Astrocyte (in vitro differentiated cells and primary cell): ENCODE measurements at regions not wholly inside any gene's neighbourhood (a gene's known extent, or its start where the extent isn't known, plus 50 kb on each side); places are given as distances from the start of the nearest gene placed in this dataset.

Source experiments
- DNase-seq: peaks from one replicate; pipeline ENCODE4 v3.0.0-alpha.2; 2010; ENCODE audit warnings: low read depth
- FAIRE-seq: peaks from 2 replicates; lab custom pipeline; 2011; peaks lifted over from hg19 to GRCh38; lab: Jason Lieb, UNC
- H2AFZ ChIP-seq: 2 replicates; pipeline ENCODE4 v1.6.0; 2012; ENCODE audit warnings: low read depth, low read length, inconsistent platforms
- H3K27ac ChIP-seq: 2 replicates; pipeline ENCODE4 v1.5.1; 2011; ENCODE audit warnings: low read depth, low read length, inconsistent platforms
- H3K27me3 ChIP-seq: 2 replicates; pipeline ENCODE4 v1.6.0; 2011; ENCODE audit warnings: low read length, inconsistent platforms; ENCODE audit not compliant: insufficient read depth
- H3K36me3 ChIP-seq: 2 replicates; pipeline ENCODE4 v1.5.1; 2011; ENCODE audit warnings: low read length, inconsistent platforms; ENCODE audit not compliant: insufficient read depth
- H3K4me1 ChIP-seq: 2 replicates; pipeline ENCODE4 v1.5.1; 2011; ENCODE audit warnings: low read length, inconsistent platforms; ENCODE audit not compliant: insufficient read depth
- H3K4me2 ChIP-seq: 2 replicates; pipeline ENCODE4 v1.6.0; 2012; ENCODE audit warnings: low read length, inconsistent platforms
- H3K4me3 ChIP-seq: 2 replicates; pipeline ENCODE4 v1.5.1; 2011; ENCODE audit warnings: low read depth, mild to moderate bottlenecking, low read length, inconsistent platforms; ENCODE audit not compliant: insufficient read depth
- H3K79me2 ChIP-seq: 2 replicates; pipeline ENCODE4 v1.6.0; 2012; ENCODE audit warnings: mild to moderate bottlenecking, low read length, inconsistent platforms; ENCODE audit not compliant: insufficient read depth
- H3K9ac ChIP-seq: 2 replicates; pipeline ENCODE4 v1.6.0; 2012; ENCODE audit warnings: mild to moderate bottlenecking, low read length, inconsistent platforms
- H3K9me3 ChIP-seq: 2 replicates; pipeline ENCODE4 v1.5.1; 2012; ENCODE audit warnings: low read depth, mild to moderate bottlenecking, low read length, inconsistent platforms; ENCODE audit not compliant: insufficient read depth
- H4K20me1 ChIP-seq: 2 replicates; pipeline ENCODE4 v1.6.0; 2012; ENCODE audit warnings: low read length, inconsistent platforms; ENCODE audit not compliant: insufficient read depth
- H3K27ac Mint-ChIP-seq: one replicate; pipeline ENCODE4 v1.8.0; 2021; ENCODE audit warnings: mild to moderate bottlenecking, mixed read lengths; ENCODE audit not compliant: unreplicated experiment
- H3K27me3 Mint-ChIP-seq: one replicate; pipeline ENCODE4 v1.8.0; 2021; ENCODE audit warnings: low read depth, mixed read lengths; ENCODE audit not compliant: unreplicated experiment
- H3K36me3 Mint-ChIP-seq: one replicate; pipeline ENCODE4 v1.8.0; 2021; ENCODE audit warnings: low read depth, mixed read lengths; ENCODE audit not compliant: unreplicated experiment
- H3K4me1 Mint-ChIP-seq: one replicate; pipeline ENCODE4 v1.8.0; 2021; ENCODE audit warnings: low read depth, mixed read lengths; ENCODE audit not compliant: unreplicated experiment
- H3K4me3 Mint-ChIP-seq: one replicate; pipeline ENCODE4 v1.8.0; 2021; ENCODE audit warnings: mild to moderate bottlenecking, moderate library complexity, mixed read lengths; ENCODE audit not compliant: unreplicated experiment
- H3K9me3 Mint-ChIP-seq: one replicate; pipeline ENCODE4 v1.8.0; 2021; ENCODE audit warnings: mild to moderate bottlenecking, mixed read lengths; ENCODE audit not compliant: unreplicated experiment
- CTCF ChIP-seq: IDR thresholded peaks from 2 replicates; pipeline ENCODE4 v1.5.1; 2011; ENCODE audit warnings: low read depth, mild to moderate bottlenecking, inconsistent platforms, low read length, moderate library complexity; ENCODE audit not compliant: insufficient read depth
- EZH2 ChIP-seq: IDR thresholded peaks from 2 replicates; pipeline ENCODE4 v1.6.1; 2012; ENCODE audit warnings: mild to moderate bottlenecking, low read length, inconsistent platforms; ENCODE audit not compliant: insufficient read depth

- Mint-ChIP-seq H3K27ac (no peak overlapping the region), H3K4me1 (peaks cover 2% of the 10 kb centered on the region), H3K27me3 (peaks cover 31% of the 10 kb centered on the region), H3K36me3 (no peaks in the 10 kb centered on the region), H3K4me3 (no peak overlapping the region), H3K9me3 (peaks cover 3% of the 10 kb centered on the region)
- no peaks in the 10 kb centered on the region for H3K4me1 ChIP-seq
- no peak overlapping the region for H3K4me2 ChIP-seq
- H2AFZ ChIP-seq: no peak overlapping the region
- H4K20me1 ChIP-seq: no peaks in the 10 kb centered on the region
- no peaks in the 10 kb centered on the region for H3K36me3 ChIP-seq
- FAIRE-seq (no peak), DNase-seq (no peak)
- no peaks in the 10 kb centered on the region for H3K9me3 ChIP-seq
- TF ChIP-seq CTCF (no peak), EZH2 (no peak)
- H3K27ac ChIP-seq: no peak overlapping the region
- no peak overlapping the region for H3K9ac ChIP-seq
- no peak overlapping the region for H3K4me3 ChIP-seq
- H3K27me3 ChIP-seq: no peaks in the 10 kb centered on the region
- H3K79me2 ChIP-seq: no peaks in the 10 kb centered on the region
These were observed 74.7 kb upstream of the SNTG2 start for GRCh38 chr2:875687-876615.

- no peaks in the 10 kb centered on the region for H3K79me2 ChIP-seq
- H3K27ac ChIP-seq: no peak overlapping the region
- Mint-ChIP-seq H3K9me3 (peaks cover 3% of the 10 kb centered on the region), H3K4me1 (no peaks in the 10 kb centered on the region), H3K36me3 (no peaks in the 10 kb centered on the region), H3K27me3 (peaks cover 43% of the 10 kb centered on the region), H3K4me3 (no peak overlapping the region), H3K27ac (no peak overlapping the region)
- no peaks in the 10 kb centered on the region for H3K9me3 ChIP-seq
- no peaks in the 10 kb centered on the region for H3K27me3 ChIP-seq
- H4K20me1 ChIP-seq: no peaks in the 10 kb centered on the region
- H3K9ac ChIP-seq: no peak overlapping the region
- FAIRE-seq: no peak
- TF ChIP-seq CTCF: no peak
- no peak for TF ChIP-seq EZH2
- H3K36me3 ChIP-seq: no peaks in the 10 kb centered on the region
- no peak overlapping the region for H2AFZ ChIP-seq
- no peak overlapping the region for H3K4me2 ChIP-seq
- no peaks in the 10 kb centered on the region for H3K4me1 ChIP-seq
- no peak for DNase-seq
- H3K4me3 ChIP-seq: no peak overlapping the region
These were observed 76.7 kb upstream of the SNTG2 start for GRCh38 chr2:873651-874580.
